Sigmoid colon (tissue), 6 donors: ENCODE measurements at regions not wholly inside any gene's neighbourhood (a gene's known extent, or its start where the extent isn't known, plus 50 kb on each side); places are given as distances from the start of the nearest gene placed in this dataset.

Experiments used
- DNase-seq: peaks from one replicate; pipeline ENCODE4 v3.0.0-alpha.2; 2019
- H3K27ac ChIP-seq, 4 donors: fragments of 200-600 bp; sonication (generic); one replicate each; pipeline ENCODE4 v1.5.1; 2016 to 2019; ENCODE audit warnings: mild to moderate bottlenecking in 1 of 4
- H3K27me3 ChIP-seq, 3 donors: fragments of 200-600 bp; sonication (generic); one replicate each; pipeline ENCODE4 v1.5.1; 2019; ENCODE audit warnings: mild to moderate bottlenecking in 1 of 3
- H3K36me3 ChIP-seq, 4 donors: fragments of 200-600 bp; sonication (generic); one replicate each; pipeline ENCODE4 v1.5.1; 2016 to 2019
- H3K4me1 ChIP-seq, 4 donors: fragments of 200-600 bp; sonication (generic); one replicate each; pipeline ENCODE4 v1.5.1; 2017 to 2019
- H3K4me3 ChIP-seq, 4 donors: fragments of 200-600 bp; sonication (generic); one replicate each; pipeline ENCODE4 v1.5.1; 2017 to 2019; ENCODE audit warnings: mild to moderate bottlenecking in 2 of 4, moderate library complexity in 1 of 4
- H3K9me3 ChIP-seq, 4 donors: fragments of 200-600 bp in 3 of 4; sonication (generic) in 3 of 4; one replicate each; pipeline versions ENCODE4 v1.5.1 to v1.6.1; 2013 to 2019
- CTCF ChIP-seq, 4 experiments: fragments of 450-650 bp in 3 of 4; fragments of 200-600 bp in 1 of 4; IDR thresholded peaks; one replicate each; pipeline ENCODE4 v1.5.1; 2016 to 2019; ENCODE audit warnings: antibody characterized with exemption in 4 of 4, mild to moderate bottlenecking in 3 of 4, moderate library complexity in 2 of 4
- EP300 ChIP-seq, 4 donors: sonication (generic); formaldehyde crosslinking; IDR thresholded peaks; one replicate each; pipeline ENCODE4 v1.6.1; 2017; ENCODE audit warnings: antibody characterized with exemption in 4 of 4
- POLR2A ChIP-seq, 2 donors: fragments of 450-650 bp; IDR thresholded peaks; one replicate each; pipeline ENCODE4 v1.6.1; 2016; ENCODE audit warnings: antibody characterized with exemption in 2 of 2, mild to moderate bottlenecking in 2 of 2, moderate library complexity in 2 of 2
- POLR2AphosphoS5 ChIP-seq, 4 donors: sonication (generic); formaldehyde crosslinking; IDR thresholded peaks; one replicate each; pipeline ENCODE4 v1.6.1; 2017; ENCODE audit warnings: antibody characterized with exemption in 4 of 4
- WGBS, 2 donors: extraction: QIAGEN DNeasy Blood & Tissue Kit; methylation state at CpG; one replicate each; pipeline ENCODE4 v1.1.7; 2013; 5-methylcytosine and 5-hydroxymethylcytosine counted together
- intact Hi-C: fragments of 100-400 bp; cut with DNase I; formaldehyde crosslinking; loops from one replicate; pipeline ENCODE4 v1.15.1; 2023
- small RNA-seq, 3 donors: library from RNA; depleted of rRNA; stranded (forward); fragments of <200 nt; gene quantifications; one replicate each; pipeline ENCODE3, GENCODE V24; 2016
- donor health status: healthy with polysubstance abuse.
- donor health status: healthy.

GRCh38 chr11:105197071-105197815 is 57.7 kb upstream of the CARD18 start:
- 84 to 89% methylated on average over 6 of the region's 6 CpGs for WGBS, 2 donors
- Histone ChIP-seq H3K36me3 (no peaks in the 10 kb centered on the region), H3K9me3 (no peaks in the 10 kb centered on the region), H3K4me1 (no peaks in the 10 kb centered on the region), H3K4me3 (no peak overlapping the region), H3K27ac (no peak overlapping the region), H3K27me3 (no peaks in the 10 kb centered on the region)
- no peak for TF ChIP-seq EP300 (IDR thresholded peaks at IDR 0.05)
- no peak for TF ChIP-seq POLR2A (IDR thresholded peaks at IDR 0.05)
- TF ChIP-seq CTCF (IDR thresholded peaks at IDR 0.05): no peak
- no peak for TF ChIP-seq POLR2AphosphoS5 (IDR thresholded peaks at IDR 0.05)
- DNase-seq: no peak
- intact Hi-C loops: no loop called here

GRCh38 chr11:105193260-105193659 is 53.7 kb upstream of the CARD18 start:
- WGBS, 2 donors: 92 to 95% methylated on average over 2 of the region's 2 CpGs
- H3K9me3 ChIP-seq: no peaks in the 10 kb centered on the region
- intact Hi-C loops: no loop called here
- H3K27me3 ChIP-seq: no peaks in the 10 kb centered on the region
- TF ChIP-seq POLR2A (IDR thresholded peaks at IDR 0.05) (no peak), POLR2AphosphoS5 (IDR thresholded peaks at IDR 0.05) (no peak), EP300 (IDR thresholded peaks at IDR 0.05) (no peak), CTCF (IDR thresholded peaks at IDR 0.05) (no peak)
- no peaks in the 10 kb centered on the region for H3K4me1 ChIP-seq
- H3K4me3 ChIP-seq: no peak overlapping the region
- H3K36me3 ChIP-seq: no peaks in the 10 kb centered on the region
- no peak for DNase-seq
- H3K27ac ChIP-seq: no peak overlapping the region

GRCh38 chr11:105192115-105192514 is 52.5 kb upstream of the CARD18 start:
- DNase-seq: no peak
- no peaks in the 10 kb centered on the region for H3K27me3 ChIP-seq
- H3K9me3 ChIP-seq: no peaks in the 10 kb centered on the region
- H3K36me3 ChIP-seq: no peaks in the 10 kb centered on the region
- intact Hi-C loops: no loop called here
- TF ChIP-seq POLR2A (IDR thresholded peaks at IDR 0.05) (no peak), EP300 (IDR thresholded peaks at IDR 0.05) (no peak), CTCF (IDR thresholded peaks at IDR 0.05) (no peak), POLR2AphosphoS5 (IDR thresholded peaks at IDR 0.05) (no peak)
- H3K4me3 ChIP-seq: no peak overlapping the region
- no peak overlapping the region for H3K27ac ChIP-seq
- H3K4me1 ChIP-seq: no peaks in the 10 kb centered on the region

DNA sequence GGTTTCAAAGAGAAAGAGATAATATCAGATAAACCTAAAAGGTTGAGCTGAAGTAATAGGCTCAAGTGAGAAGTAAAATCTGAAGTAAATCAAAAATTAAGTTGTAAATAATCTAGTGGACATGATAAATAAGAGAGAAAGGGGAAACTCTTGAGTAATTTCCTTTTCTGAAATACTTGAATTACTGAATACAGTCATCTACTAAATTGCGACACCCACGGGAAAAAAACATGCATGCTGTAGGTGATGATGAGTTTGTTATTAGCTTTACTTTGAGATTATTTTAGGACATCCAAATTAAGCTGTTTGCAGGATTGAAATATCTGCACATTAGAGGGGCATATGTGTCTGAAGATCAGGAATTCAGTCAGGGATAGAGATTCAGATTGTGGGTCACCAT is 50.0 kb upstream of the CARD18 start:
- Histone ChIP-seq H3K9me3 (no peaks in the 10 kb centered on the region), H3K36me3 (no peaks in the 10 kb centered on the region), H3K4me1 (no peaks in the 10 kb centered on the region), H3K4me3 (no peak overlapping the region), H3K27me3 (no peaks in the 10 kb centered on the region), H3K27ac (no peak overlapping the region)
- WGBS, 2 donors: 83 to 90% methylated on average over 2 of the region's 2 CpGs
- intact Hi-C loops: no loop called here
- DNase-seq: no peak
- TF ChIP-seq POLR2AphosphoS5 (IDR thresholded peaks at IDR 0.05): no peak
- no peak for TF ChIP-seq POLR2A (IDR thresholded peaks at IDR 0.05)
- no peak for TF ChIP-seq CTCF (IDR thresholded peaks at IDR 0.05)
- TF ChIP-seq EP300 (IDR thresholded peaks at IDR 0.05): no peak

Small RNA genes in the stretch of these regions (small RNA-seq; reads per million reads assigned to genes)
- gene AP003181.1: 0 reads per million in 3 donors
- 0 reads per million in 3 donors for gene RF00017
